Activated B cell treated with CpG ODN at 0.5 μM for 24 hours (primary cell): ENCODE measurements at regions not wholly inside any gene's neighbourhood (a gene's known extent, or its start where the extent isn't known, plus 50 kb on each side); places are given as distances from the start of the nearest gene placed in this dataset.
"Not testable (repeated sequence)": the region's sequence is repeated elsewhere in the genome, so short reads cannot be mapped to it uniquely, and the experiment has no call there.

ENCODE experiments used
- ATAC-seq: fragments of 200-7000 bp; cut with Tn5 transposase; one replicate; pipeline ENCODE4 v1.10.0; 2021; ENCODE audit warnings: low read depth, mild to moderate bottlenecking, moderate library complexity
- CTCF ChIA-PET: fragments of 350-600 bp; sonication (Branson Sonifier 250); formaldehyde crosslinking; loops from one replicate; lab custom pipeline; 2021; ENCODE audit warnings: antibody characterized with exemption; lab: Charles Lee
- POLR2A ChIA-PET: fragments of 350-600 bp; sonication (Branson Sonifier 250); formaldehyde crosslinking; loops from one replicate; lab custom pipeline; 2021; ENCODE audit warnings: antibody characterized with exemption; lab: Charles Lee
- DNase-seq: peaks from one replicate; pipeline ENCODE4 v3.0.0; 2022
- H3K27ac Mint-ChIP-seq: one replicate; pipeline ENCODE4 v1.8.0; 2020; ENCODE audit warnings: mixed read lengths
- H3K27me3 Mint-ChIP-seq: one replicate; pipeline ENCODE4 v1.8.0; 2021; ENCODE audit warnings: mixed read lengths
- H3K36me3 Mint-ChIP-seq: one replicate; pipeline ENCODE4 v1.8.0; 2021; ENCODE audit warnings: low read depth, mixed read lengths
- H3K4me1 Mint-ChIP-seq: one replicate; pipeline ENCODE4 v1.8.0; 2021; ENCODE audit warnings: mixed read lengths
- H3K4me3 Mint-ChIP-seq: one replicate; pipeline ENCODE4 v1.8.0; 2020; ENCODE audit warnings: mild to moderate bottlenecking, mixed read lengths
- H3K9me3 Mint-ChIP-seq: one replicate; pipeline ENCODE4 v1.8.0; 2020; ENCODE audit warnings: mixed read lengths
- intact Hi-C: fragments of 100-400 bp; cut with micrococcal nuclease; formaldehyde crosslinking; loops from one replicate; pipeline ENCODE4 v1.15.1; 2024
- TF ChIP-seq, protein P1 (sequence below): fragments of 200-600 bp; IDR thresholded peaks from one replicate; pipeline ENCODE4 v1.8.0; 2022; ENCODE audit warnings: antibody characterized with exemption, mild to moderate bottlenecking

DNA sequence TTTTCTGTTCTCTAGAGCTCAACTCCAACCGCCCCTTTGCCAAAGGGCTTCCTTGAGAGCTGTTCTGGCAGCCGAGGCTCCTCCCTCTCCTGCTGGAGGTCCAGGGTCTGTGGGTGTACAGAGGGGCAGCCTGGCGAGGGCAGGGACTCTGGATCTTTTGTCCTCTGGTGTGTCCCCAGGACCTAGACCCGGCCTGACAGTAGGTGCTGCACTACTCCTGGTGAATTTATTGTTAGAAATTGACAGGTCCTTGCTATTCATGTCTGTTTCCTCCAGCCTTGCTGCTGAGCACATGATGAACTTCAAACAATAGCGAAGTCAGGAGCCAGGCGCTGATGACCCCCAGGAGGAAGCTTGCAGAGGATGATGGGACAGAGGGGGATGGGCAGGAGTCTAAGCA is 234.7 kb upstream of the SULF2 start:
- ChIA-PET CTCF (no interaction called here), POLR2A (no interaction called here)
- peaks cover 21% of the 10 kb centered on the region for H3K27me3 Mint-ChIP-seq
- no peaks in the 10 kb centered on the region for H3K36me3 Mint-ChIP-seq
- H3K4me1 Mint-ChIP-seq: peaks cover 3% of the 10 kb centered on the region
- no peak for ATAC-seq
- no peak for DNase-seq
- no peak overlapping the region for H3K27ac Mint-ChIP-seq
- no peak overlapping the region for H3K4me3 Mint-ChIP-seq
- intact Hi-C loops: no loop called here
- TF ChIP-seq, protein P1, sequence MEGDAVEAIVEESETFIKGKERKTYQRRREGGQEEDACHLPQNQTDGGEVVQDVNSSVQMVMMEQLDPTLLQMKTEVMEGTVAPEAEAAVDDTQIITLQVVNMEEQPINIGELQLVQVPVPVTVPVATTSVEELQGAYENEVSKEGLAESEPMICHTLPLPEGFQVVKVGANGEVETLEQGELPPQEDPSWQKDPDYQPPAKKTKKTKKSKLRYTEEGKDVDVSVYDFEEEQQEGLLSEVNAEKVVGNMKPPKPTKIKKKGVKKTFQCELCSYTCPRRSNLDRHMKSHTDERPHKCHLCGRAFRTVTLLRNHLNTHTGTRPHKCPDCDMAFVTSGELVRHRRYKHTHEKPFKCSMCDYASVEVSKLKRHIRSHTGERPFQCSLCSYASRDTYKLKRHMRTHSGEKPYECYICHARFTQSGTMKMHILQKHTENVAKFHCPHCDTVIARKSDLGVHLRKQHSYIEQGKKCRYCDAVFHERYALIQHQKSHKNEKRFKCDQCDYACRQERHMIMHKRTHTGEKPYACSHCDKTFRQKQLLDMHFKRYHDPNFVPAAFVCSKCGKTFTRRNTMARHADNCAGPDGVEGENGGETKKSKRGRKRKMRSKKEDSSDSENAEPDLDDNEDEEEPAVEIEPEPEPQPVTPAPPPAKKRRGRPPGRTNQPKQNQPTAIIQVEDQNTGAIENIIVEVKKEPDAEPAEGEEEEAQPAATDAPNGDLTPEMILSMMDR: no peak
- H3K9me3 Mint-ChIP-seq: peaks cover 11% of the 10 kb centered on the region

DNA sequence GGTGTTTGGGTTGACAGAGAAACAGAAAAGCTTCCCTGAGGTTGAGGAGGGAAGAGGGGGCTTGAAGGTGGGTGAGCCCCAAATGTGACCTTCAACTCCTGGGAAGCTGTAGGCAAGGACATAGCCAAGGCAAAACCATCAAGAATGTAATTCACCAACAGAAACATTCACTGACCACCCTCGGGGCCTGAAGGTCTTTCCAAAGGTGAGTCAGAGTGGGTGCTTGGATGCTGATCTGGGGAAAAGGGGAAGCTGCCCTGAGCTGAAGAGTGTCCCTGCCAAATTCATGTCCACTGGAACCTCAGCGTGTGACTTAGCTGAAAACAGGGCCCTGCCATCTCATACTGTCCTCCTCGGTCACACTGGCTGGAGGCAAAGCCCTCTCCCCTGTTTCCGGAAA is 234.2 kb upstream of the SULF2 start:
- H3K9me3 Mint-ChIP-seq: peaks cover 11% of the 10 kb centered on the region
- no peak overlapping the region for H3K27ac Mint-ChIP-seq
- ChIA-PET POLR2A (no interaction called here), CTCF (no interaction called here)
- no peak overlapping the region for H3K4me3 Mint-ChIP-seq
- no peak for DNase-seq
- no peaks in the 10 kb centered on the region for H3K36me3 Mint-ChIP-seq
- TF ChIP-seq, protein P1: no peak
- H3K27me3 Mint-ChIP-seq: peaks cover 21% of the 10 kb centered on the region
- H3K4me1 Mint-ChIP-seq: peaks cover 3% of the 10 kb centered on the region
- intact Hi-C loops: no loop called here
- no peak for ATAC-seq

DNA sequence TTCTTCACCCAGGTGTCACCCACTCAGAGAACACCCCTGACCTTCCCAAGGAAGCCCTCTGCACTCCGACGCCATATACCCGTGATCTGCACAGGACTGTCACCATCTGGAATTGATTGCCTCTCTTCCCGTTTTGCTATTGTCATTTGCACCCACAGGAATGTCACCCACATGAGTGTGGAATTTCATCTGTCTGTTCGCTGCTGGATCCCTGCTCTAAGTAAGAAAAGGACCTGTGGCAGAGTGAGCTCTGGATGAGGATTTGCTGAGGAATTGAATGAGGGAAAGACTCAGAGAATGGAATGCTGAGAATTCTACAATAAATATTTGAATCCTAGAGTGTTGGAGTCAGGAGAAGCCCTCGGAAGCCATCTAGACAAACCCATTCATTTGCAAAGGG is 233.6 kb upstream of the SULF2 start:
- intact Hi-C loops, H3K36me3 Mint-ChIP-seq, CTCF ChIA-PET, H3K4me1 Mint-ChIP-seq, DNase-seq, H3K4me3 Mint-ChIP-seq, ATAC-seq, POLR2A ChIA-PET, H3K27ac Mint-ChIP-seq: not testable (repeated sequence)
- peaks cover 11% of the 10 kb centered on the region for H3K9me3 Mint-ChIP-seq
- peaks cover 21% of the 10 kb centered on the region for H3K27me3 Mint-ChIP-seq

DNA sequence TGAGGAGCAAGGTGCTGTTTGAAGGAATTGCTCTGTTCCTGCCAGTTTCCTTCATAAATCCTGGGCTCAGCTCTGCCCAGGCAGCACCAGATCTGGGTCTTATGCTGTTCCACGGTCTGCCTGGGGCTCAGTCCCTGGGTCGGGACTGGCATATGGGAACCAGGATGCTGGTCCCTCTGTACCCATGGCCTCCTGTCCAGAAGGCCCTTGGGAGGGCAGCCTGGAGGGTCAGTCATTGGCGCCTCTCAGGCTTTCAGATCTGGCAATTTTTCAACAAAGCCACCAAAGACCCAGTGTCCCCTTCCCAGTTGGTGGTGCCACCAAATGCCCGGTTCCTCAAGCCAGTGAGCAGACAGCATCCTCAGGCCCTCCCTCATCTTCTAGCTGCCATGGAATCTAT is 232.7 kb upstream of the SULF2 start:
- H3K4me1 Mint-ChIP-seq: peaks cover 3% of the 10 kb centered on the region
- no peaks in the 10 kb centered on the region for H3K36me3 Mint-ChIP-seq
- peaks cover 19% of the 10 kb centered on the region for H3K27me3 Mint-ChIP-seq
- peaks cover 14% of the 10 kb centered on the region for H3K9me3 Mint-ChIP-seq
- CTCF ChIA-PET: no interaction called here
- POLR2A ChIA-PET: no interaction called here
- TF ChIP-seq, protein P1: no peak
- intact Hi-C loops: no loop called here
- H3K27ac Mint-ChIP-seq: no peak overlapping the region
- ATAC-seq: no peak
- no peak overlapping the region for H3K4me3 Mint-ChIP-seq
- DNase-seq: no peak

DNA sequence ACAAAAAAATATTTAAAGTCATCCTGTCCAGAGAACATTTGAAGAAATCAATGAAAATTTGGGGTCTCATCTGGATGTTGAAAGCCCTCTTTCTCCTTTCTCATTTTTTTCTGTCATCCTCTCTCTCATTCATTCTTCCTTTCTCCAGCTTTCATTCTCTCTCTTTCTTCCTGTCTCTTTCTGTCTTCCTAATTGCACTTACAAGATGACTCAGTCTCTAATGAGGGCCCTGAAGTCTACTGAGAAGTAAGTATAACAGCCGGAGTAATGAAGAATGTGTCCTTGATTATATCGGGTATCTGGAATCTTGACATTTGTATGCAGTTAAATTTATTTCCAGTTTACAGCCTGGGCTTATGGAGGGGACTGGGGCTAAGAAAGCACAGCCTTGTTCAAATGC is 232.2 kb upstream of the SULF2 start:
- peaks cover 13% of the 10 kb centered on the region for H3K9me3 Mint-ChIP-seq
- peaks cover 3% of the 10 kb centered on the region for H3K4me1 Mint-ChIP-seq
- H3K27ac Mint-ChIP-seq: no peak overlapping the region
- TF ChIP-seq, protein P1: no peak
- H3K36me3 Mint-ChIP-seq: no peaks in the 10 kb centered on the region
- intact Hi-C loops: no loop called here
- ChIA-PET POLR2A (no interaction called here), CTCF (no interaction called here)
- H3K4me3 Mint-ChIP-seq: no peak overlapping the region
- DNase-seq: no peak
- ATAC-seq: no peak
- H3K27me3 Mint-ChIP-seq: peaks cover 19% of the 10 kb centered on the region

DNA sequence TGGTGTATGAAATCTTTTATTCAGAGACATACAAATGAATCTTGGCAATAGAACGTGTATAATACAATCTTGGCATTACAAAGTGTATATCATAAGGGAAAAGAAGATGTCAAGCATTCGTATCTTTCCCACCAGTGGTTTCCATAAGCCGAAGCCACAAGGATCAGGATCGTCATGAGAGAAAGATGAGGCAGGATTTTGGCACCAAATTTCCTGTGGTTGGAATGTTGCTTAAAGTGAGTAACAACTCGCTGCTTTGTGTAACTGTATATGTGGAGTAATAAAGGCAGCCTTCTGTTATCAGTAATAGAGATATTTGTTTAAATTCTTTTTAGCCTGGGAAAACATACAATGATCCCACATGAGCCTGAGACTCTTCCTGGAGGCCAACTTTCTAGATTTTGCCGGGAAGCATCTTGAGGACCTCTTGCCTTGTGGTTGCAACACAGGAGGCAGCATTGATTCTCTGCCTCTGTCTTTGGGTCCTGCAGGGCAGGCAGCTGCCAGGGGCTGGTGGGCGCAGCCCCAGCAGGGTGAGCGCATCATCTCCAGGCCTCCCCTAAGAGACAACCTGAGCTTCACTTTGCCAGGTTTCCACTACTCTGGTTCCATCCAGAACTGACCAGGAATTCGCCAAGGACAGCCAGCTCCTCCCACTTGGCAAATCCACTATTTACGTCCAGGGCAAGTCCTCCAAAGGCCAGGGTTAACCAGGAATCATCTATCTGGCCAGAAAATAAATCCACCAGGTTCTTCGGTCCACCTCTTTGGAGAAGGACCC is 230.9 kb upstream of the SULF2 start:
- TF ChIP-seq, protein P1: no peak
- intact Hi-C loops: no loop called here
- no peak for DNase-seq
- ChIA-PET POLR2A (no interaction called here), CTCF (no interaction called here)
- Mint-ChIP-seq H3K36me3 (no peaks in the 10 kb centered on the region), H3K4me1 (peaks cover 3% of the 10 kb centered on the region), H3K4me3 (no peak overlapping the region), H3K27me3 (peaks cover 19% of the 10 kb centered on the region), H3K9me3 (peaks cover 19% of the 10 kb centered on the region), H3K27ac (no peak overlapping the region)
- ATAC-seq: no peak
